ENCODE measurements at regions not wholly inside any gene's neighbourhood (a gene's known extent, or its start where the extent isn't known, plus 50 kb on each side); places are given as distances from the start of the nearest gene placed in this dataset.

- no peaks in the 10 kb centered on the region for H3K9me2 ChIP-seq (ENCODE audit: insufficient read depth)
- H3K9me3 ChIP-seq (ENCODE audit: control insufficient read depth in 1 of 2, insufficient read depth in 1 of 2, low read depth in 1 of 2, low read length in 2 of 2) = no peaks in the 10 kb centered on the region
- intact Hi-C loops (cut with micrococcal nuclease) = no loop called here
- no peak overlapping the region for H3K9ac ChIP-seq (ENCODE audit: low read length)
- BruUV-seq (replicated peaks) = no TSS peak
- H3K4me3 ChIP-seq (replicated peaks in 1 of 2; ENCODE audit: low read depth in 1 of 2, low read length in 2 of 2) = no peak overlapping the region
- no peak overlapping the region for H2AFZ ChIP-seq (ENCODE audit: low read depth, low read length, poor library complexity, severe bottlenecking)
- no peaks in the 10 kb centered on the region for H3K79me2 ChIP-seq (ENCODE audit: insufficient read depth, low read length)
- no peaks in the 10 kb centered on the region for H3K4me1 ChIP-seq (ENCODE audit: control insufficient read depth in 1 of 2, insufficient read depth in 2 of 2, low read length in 2 of 2)
- ATAC-seq = no peak
- ChIA-PET CTCF (no interaction called here), RAD21 (ENCODE audit: low non-redundant PET in 1 of 2, low total read pairs in 2 of 2, uncharacterized antibody in 2 of 2, unreplicated experiment in 2 of 2) (no interaction called here), POLR2A (no interaction called here)
- TF ChIP-seq EGR1 (IDR thresholded peaks at IDR 0.05; ENCODE audit: low read depth) (no peak), CEBPB (IDR thresholded peaks at IDR 0.05; ENCODE audit: low read depth) (no peak), EZH2 (IDR thresholded peaks at IDR 0.05) (no peak)
- TF ChIP-seq, protein P1, sequence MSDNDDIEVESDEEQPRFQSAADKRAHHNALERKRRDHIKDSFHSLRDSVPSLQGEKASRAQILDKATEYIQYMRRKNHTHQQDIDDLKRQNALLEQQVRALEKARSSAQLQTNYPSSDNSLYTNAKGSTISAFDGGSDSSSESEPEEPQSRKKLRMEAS (IDR thresholded peaks at IDR 0.05) = no peak
- H3K27me3 ChIP-seq (ENCODE audit: insufficient read depth, low read length) = peaks cover 5% of the 10 kb centered on the region; the same call in 1 of the 2 replicates
- DNase-seq (ENCODE audit: low read depth, low spot score) = no peak
- H3K27ac ChIP-seq (ENCODE audit: low read depth, low read length) = no peak overlapping the region
- H3K36me3 ChIP-seq (ENCODE audit: control insufficient read depth in 1 of 2, insufficient read depth in 2 of 2, low read length in 2 of 2) = no peaks in the 10 kb centered on the region
- no peak overlapping the region for H3K4me2 ChIP-seq (ENCODE audit: low read length)
- no peaks in the 10 kb centered on the region for H4K20me1 ChIP-seq (ENCODE audit: insufficient read depth)
Measured at GRCh38 chr12:105978276-105978675, 160.5 kb downstream of the NUAK1 start.

DNA sequence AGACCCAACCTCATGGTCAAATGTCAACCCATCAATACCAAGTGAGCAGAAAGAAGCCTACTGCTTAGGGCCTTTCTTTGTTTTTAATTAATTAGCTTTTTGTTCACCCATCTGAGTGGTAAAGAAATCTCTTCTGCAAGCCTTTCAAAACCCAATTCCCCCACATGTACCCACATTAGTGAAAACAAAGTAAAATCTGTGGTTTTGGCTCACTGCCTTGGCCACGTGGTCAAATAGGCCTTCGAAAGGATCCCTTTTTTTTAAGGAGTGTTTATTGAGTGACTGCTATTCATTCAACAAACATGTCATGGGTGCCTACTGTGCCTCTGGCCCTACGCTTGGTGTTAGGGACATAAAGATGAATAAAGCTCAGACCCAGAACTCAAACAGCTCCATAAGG lies 160.1 kb downstream of the NUAK1 start:
- no peak overlapping the region for H2AFZ ChIP-seq (ENCODE audit: low read depth, low read length, poor library complexity, severe bottlenecking)
- no peak for TF ChIP-seq CEBPB (IDR thresholded peaks at IDR 0.05; ENCODE audit: low read depth)
- TF ChIP-seq ZFX (IDR thresholded peaks at IDR 0.05) = no peak
- no peak for TF ChIP-seq EZH2 (IDR thresholded peaks at IDR 0.05)
- ChIA-PET CTCF (no interaction called here), POLR2A (no interaction called here), RAD21 (ENCODE audit: low non-redundant PET in 1 of 2, low total read pairs in 2 of 2, uncharacterized antibody in 2 of 2, unreplicated experiment in 2 of 2) (no interaction called here)
- no peaks in the 10 kb centered on the region for H3K79me2 ChIP-seq (ENCODE audit: insufficient read depth, low read length)
- no peak for ATAC-seq
- H4K20me1 ChIP-seq (ENCODE audit: insufficient read depth) = no peaks in the 10 kb centered on the region
- H3K9me2 ChIP-seq (ENCODE audit: insufficient read depth) = no peaks in the 10 kb centered on the region
- H3K27me3 ChIP-seq (ENCODE audit: insufficient read depth, low read length) = peaks cover 8% of the 10 kb centered on the region; the same call in 1 of the 2 replicates
- H3K27ac ChIP-seq (ENCODE audit: low read depth, low read length) = no peak overlapping the region
- H3K9me3 ChIP-seq (ENCODE audit: control insufficient read depth in 1 of 2, insufficient read depth in 1 of 2, low read depth in 1 of 2, low read length in 2 of 2) = no peaks in the 10 kb centered on the region
- no peaks in the 10 kb centered on the region for H3K36me3 ChIP-seq (ENCODE audit: control insufficient read depth in 1 of 2, insufficient read depth in 2 of 2, low read length in 2 of 2)
- intact Hi-C loops (cut with micrococcal nuclease) = no loop called here
- H3K4me3 ChIP-seq (replicated peaks in 1 of 2; ENCODE audit: low read depth in 1 of 2, low read length in 2 of 2) = no peak overlapping the region
- no peak for DNase-seq (ENCODE audit: low read depth, low spot score)
- BruUV-seq (replicated peaks) = no TSS peak
- H3K4me1 ChIP-seq (ENCODE audit: control insufficient read depth in 1 of 2, insufficient read depth in 2 of 2, low read length in 2 of 2) = no peaks in the 10 kb centered on the region
- H3K9ac ChIP-seq (ENCODE audit: low read length) = no peak overlapping the region
- H3K4me2 ChIP-seq (ENCODE audit: low read length) = no peak overlapping the region
